ENCODE measurements at regions not wholly inside any gene's neighbourhood (a gene's known extent, or its start where the extent isn't known, plus 50 kb on each side); places are given as distances from the start of the nearest gene placed in this dataset.

- Histone ChIP-seq H3K4me1 (ENCODE audit: insufficient read depth) (no peaks in the 10 kb centered on the region), H3K4me3 (no peak overlapping the region), H3K27ac (no peak overlapping the region), H3K36me3 (no peaks in the 10 kb centered on the region), H3K27me3 (no peaks in the 10 kb centered on the region), H3K9me3 (no peaks in the 10 kb centered on the region)
- no peak for TF ChIP-seq EP300 (IDR thresholded peaks at IDR 0.05)
- no peak for TF ChIP-seq POLR2A (IDR thresholded peaks at IDR 0.05)
- no peak for TF ChIP-seq CTCF (IDR thresholded peaks at IDR 0.05)
- no peak for DNase-seq
- intact Hi-C loops (cut with DNase I), result no loop called here
- 81 to 90% (median 85%) methylated on average over 4 of the region's 4 CpGs for WGBS, 3 donors
Observed at GRCh38 chr6:126747728-126748540, 370.5 kb upstream of the RSPO3 start.

- WGBS, 3 donors, result 16 to 33% (median 25%) methylated on average over 1 of the region's 1 CpG
- no peak for TF ChIP-seq EP300 (IDR thresholded peaks at IDR 0.05)
- TF ChIP-seq CTCF (IDR thresholded peaks at IDR 0.05), result no peak
- no peak for TF ChIP-seq POLR2A (IDR thresholded peaks at IDR 0.05)
- no peaks in the 10 kb centered on the region for H3K4me1 ChIP-seq (ENCODE audit: insufficient read depth)
Observed at GRCh38 chr6:126753606-126754005, 364.9 kb upstream of the RSPO3 start.

GRCh38 chr6:126761854-126762253, 356.6 kb upstream of the RSPO3 start:
- Histone ChIP-seq H3K4me1 (ENCODE audit: insufficient read depth) (no peaks in the 10 kb centered on the region), H3K4me3 (no peak overlapping the region), H3K9me3 (no peaks in the 10 kb centered on the region), H3K36me3 (no peaks in the 10 kb centered on the region), H3K27ac (no peak overlapping the region), H3K27me3 (no peaks in the 10 kb centered on the region)
- DNase-seq, result no peak
- intact Hi-C loops (cut with DNase I), result no loop called here
- 40 to 71% (median 59%) methylated on average over 3 of the region's 3 CpGs for WGBS, 3 donors
- TF ChIP-seq POLR2A (IDR thresholded peaks at IDR 0.05) (no peak), CTCF (IDR thresholded peaks at IDR 0.05) (no peak), EP300 (IDR thresholded peaks at IDR 0.05) (no peak)

More at GRCh38 chr6:126753606-126754005, 364.9 kb upstream of the RSPO3 start:
- intact Hi-C loops (cut with DNase I), result no loop called here
- H3K9me3 ChIP-seq, result no peaks in the 10 kb centered on the region
- H3K27me3 ChIP-seq, result no peaks in the 10 kb centered on the region
- DNase-seq, result no peak
- no peak overlapping the region for H3K27ac ChIP-seq
- H3K36me3 ChIP-seq, result no peaks in the 10 kb centered on the region
- no peak overlapping the region for H3K4me3 ChIP-seq

GRCh38 chr6:126764104-126764503, 354.4 kb upstream of the RSPO3 start:
- H3K4me3 ChIP-seq, result no peak overlapping the region
- H3K9me3 ChIP-seq, result no peaks in the 10 kb centered on the region
- H3K36me3 ChIP-seq, result no peaks in the 10 kb centered on the region
- TF ChIP-seq CTCF (IDR thresholded peaks at IDR 0.05) (no peak), EP300 (IDR thresholded peaks at IDR 0.05) (no peak), POLR2A (IDR thresholded peaks at IDR 0.05) (no peak)
- 35 to 52% (median 44%) methylated on average over 4 of the region's 4 CpGs for WGBS, 3 donors
- H3K27ac ChIP-seq, result no peak overlapping the region
- intact Hi-C loops (cut with DNase I), result no loop called here
- DNase-seq, result no peak
- no peaks in the 10 kb centered on the region for H3K4me1 ChIP-seq (ENCODE audit: insufficient read depth)
- H3K27me3 ChIP-seq, result no peaks in the 10 kb centered on the region
